Activated T-helper 1 cell treated with anti-CD3 and anti-CD28 coated beads, Interleukin-2, amount 50 U/mL, for 16 hours (primary cell): ENCODE measurements at regions not wholly inside any gene's neighbourhood (a gene's known extent, or its start where the extent isn't known, plus 50 kb on each side); places are given as distances from the start of the nearest gene placed in this dataset.

Experiments used
- DNase-seq, 2 donors: peaks; one replicate each; pipeline ENCODE4 v3.0.0-alpha.2; 2020; ENCODE audit warnings: low read depth in 1 of 2, low spot score in 1 of 2

DNA sequence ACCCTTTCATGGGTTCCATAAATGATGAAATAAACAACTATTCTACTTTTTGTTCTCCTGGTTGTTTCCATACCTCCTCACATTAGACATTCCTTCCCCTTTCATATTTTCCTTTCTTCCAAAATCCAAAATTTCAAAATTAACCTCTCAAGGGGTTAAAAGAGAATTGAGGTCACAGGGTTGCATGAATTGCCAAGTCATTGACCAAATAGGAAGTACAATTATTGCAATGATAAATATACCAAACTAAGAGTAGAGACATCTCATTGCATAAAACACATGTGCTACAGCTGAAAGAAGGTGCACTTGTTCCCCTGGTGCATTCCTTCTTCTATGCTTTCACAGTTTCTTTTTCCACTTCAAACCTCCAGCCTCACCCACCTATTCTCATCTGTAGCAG, 136.1 kb downstream of the KCTD12 start:
- no peak for DNase-seq

DNA sequence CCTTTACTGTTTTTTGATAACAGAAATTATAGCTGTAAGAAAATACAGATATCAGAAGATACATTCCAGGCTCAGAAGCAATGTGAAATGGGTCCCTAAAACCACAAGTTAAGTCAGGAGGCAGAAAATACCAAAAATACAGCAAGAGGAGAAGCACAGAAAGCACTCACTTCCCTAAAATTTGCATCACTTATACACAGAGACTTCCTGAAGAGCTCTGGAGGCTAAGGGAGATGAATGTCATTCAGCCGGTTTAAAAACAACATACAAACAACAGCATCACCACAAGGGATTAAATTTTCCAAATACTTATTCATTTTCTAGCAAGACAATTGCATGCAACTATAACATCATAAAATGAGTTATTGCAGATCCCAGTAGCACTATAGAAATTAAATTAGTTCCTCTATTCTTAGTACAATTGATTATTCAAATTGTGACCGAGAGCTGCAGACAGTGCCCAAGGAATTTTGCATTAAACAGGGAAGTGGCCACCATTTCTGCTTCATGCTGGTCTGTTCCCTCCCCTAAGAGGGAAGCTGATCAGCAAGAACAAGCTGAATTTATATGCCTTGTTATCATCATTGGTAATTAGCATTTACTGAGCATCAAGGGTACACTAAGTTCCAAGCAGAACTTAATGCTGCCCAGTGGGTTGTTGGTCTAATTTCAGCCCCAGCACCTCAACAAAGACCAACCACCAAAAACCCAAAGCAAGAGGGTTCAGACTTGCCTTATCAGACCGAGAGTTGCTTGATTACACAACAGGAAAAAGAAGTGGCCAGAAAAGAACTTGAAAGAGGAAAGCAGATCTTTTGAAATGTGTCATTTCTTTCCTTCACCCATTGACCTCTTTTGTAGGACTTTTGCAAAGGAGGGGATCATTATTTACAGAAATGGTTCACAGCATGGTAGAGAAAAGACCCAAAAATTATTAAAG, 140.7 kb downstream of the KCTD12 start:
- no peak for DNase-seq

DNA sequence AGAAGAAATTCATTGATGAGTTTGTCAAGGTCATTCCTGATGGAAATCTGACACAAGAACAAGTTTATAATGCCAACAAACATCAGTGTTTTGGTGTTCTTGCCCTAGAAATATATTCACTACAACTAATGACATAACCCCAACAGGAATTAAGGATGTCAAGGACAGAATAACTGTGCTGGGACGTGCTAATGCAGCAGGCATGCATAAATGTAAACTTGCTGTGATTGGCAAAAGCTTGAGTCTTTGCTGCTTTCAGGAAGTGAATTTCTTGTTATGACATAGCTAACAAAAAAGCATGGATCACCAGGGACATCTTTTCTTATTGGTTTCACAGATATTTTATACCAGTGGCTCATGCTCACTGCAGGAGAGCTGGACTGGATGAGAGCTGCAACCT, 144.6 kb downstream of the KCTD12 start:
- DNase-seq, result no peak

GRCh38 chr13:76741046-76741445, 145.2 kb downstream of the KCTD12 start:
- no peak for DNase-seq

GRCh38 chr13:76738616-76739015, 147.6 kb downstream of the KCTD12 start:
- DNase-seq, result no peak

- DNase-seq, result no peak
These were observed 148.7 kb downstream of the KCTD12 start for GRCh38 chr13:76737526-76737925.

GRCh38 chr13:76735641-76736040, 150.6 kb downstream of the KCTD12 start:
- no peak for DNase-seq

GRCh38 chr13:76733671-76734070, 152.5 kb downstream of the KCTD12 start:
- no peak for DNase-seq

DNA sequence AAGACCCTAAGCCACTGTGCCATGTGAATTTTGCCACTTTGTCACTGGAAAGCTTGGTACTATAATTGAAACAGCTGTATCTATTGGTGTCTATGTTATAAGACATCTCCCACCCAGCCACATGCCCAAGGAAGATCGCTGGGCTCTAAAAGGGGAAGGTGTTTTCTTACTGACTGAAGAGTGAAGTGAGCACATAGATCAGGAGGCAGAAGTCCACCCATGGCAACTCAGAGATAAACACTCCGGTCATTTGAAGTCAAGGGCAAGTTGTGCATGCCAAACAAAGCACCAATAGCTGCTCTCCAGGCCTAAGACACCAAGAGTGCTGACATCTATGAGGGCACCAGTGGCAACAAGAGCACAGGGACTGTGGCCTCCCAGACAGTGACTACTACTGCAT, 153.8 kb downstream of the KCTD12 start:
- DNase-seq, result no peak

- no peak for DNase-seq
These were observed 156.0 kb downstream of the KCTD12 start for GRCh38 chr13:76730220-76730619.

GRCh38 chr13:76729691-76730090, 156.5 kb downstream of the KCTD12 start:
- no peak for DNase-seq

GRCh38 chr13:76725896-76726295, 160.3 kb downstream of the KCTD12 start:
- DNase-seq, result no peak

DNA sequence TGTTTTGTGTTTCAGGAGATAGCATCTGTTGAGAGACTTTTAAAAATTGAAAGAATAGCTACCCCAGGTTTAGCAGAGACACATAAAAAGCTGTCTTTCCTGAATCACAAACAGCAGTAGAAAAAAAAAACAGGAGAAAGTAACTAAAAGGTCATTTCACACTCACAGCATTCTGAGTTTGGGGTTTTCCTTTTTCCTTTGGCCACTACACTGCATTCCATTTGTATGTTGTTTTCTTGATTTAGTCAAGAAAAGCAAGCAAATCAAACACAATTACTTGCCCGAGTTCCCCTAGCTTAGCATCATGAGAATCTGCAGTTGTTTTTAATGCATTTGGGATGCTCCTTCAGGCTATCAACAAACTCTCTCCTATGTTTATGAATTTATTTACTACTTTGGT, 161.0 kb downstream of the KCTD12 start:
- no peak for DNase-seq

DNA sequence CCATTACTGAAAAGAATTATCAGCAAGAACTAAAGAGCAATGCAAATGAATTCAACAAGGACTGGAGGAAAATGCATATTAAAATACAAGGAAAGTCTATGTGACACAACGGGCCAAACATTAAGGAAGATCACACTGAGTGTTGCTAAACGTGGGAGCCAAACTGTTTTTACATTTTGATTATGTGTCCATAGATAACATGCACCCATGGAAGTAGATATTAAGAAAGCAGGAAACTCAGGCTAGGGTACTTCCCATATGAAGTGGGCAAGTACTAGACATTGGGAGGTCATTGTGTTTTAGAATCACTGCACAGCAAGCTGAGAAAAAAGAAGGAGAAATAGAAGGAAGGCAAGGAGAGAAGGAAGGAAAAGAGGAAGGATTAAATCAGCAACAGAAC, 161.8 kb downstream of the KCTD12 start:
- DNase-seq, result no peak

- DNase-seq, result no peak
These were observed 162.5 kb downstream of the KCTD12 start for GRCh38 chr13:76723551-76724232.

GRCh38 chr13:76722782-76723181, 163.4 kb downstream of the KCTD12 start:
- no peak for DNase-seq

DNA sequence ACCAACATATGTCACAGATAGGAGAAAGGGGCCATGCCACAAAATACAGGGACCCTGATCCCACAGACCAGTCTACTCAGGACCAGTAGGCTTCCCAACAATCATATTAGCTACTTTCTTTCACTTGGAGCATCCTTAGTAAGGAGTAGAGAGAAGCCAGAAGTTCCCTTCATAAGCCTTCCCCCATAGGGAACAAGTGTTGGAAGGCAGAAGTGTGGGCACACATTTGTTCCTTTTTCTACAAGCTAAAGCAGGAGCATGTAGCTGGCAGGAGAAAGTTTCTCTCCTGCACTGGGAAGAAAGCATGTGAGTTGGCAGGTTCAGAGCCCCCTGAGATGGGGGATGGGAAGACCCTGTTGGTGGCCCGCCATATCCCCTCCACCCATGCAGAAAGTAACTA, 165.4 kb downstream of the KCTD12 start:
- DNase-seq, result no peak

GRCh38 chr13:76720416-76720815, 165.8 kb downstream of the KCTD12 start:
- DNase-seq, result no peak

GRCh38 chr13:76719955-76720354, 166.2 kb downstream of the KCTD12 start:
- DNase-seq, result no peak

DNA sequence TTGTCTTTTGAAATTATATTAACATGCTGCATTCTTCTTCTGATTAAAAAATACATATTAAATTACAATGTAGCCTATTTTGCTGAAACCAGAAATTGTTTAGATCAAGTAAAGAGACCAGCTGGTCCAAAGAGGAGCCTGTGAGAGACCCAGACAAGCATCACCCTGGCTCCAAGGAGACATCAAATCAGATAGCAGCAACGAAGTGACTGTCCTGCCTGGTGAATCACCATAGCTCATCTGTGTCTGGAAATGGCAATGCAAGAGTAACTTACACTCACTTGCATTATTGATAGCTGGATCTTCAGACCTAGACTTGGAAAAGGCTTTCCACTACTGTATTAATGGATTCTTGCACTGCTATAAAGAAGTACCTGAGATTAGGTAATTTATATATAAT, 169.1 kb downstream of the KCTD12 start:
- DNase-seq, result no peak

- DNase-seq, result no peak
These were observed 170.6 kb downstream of the KCTD12 start for GRCh38 chr13:76715621-76716020.

GRCh38 chr13:76715075-76715474, 171.1 kb downstream of the KCTD12 start:
- DNase-seq, result no peak
